Activated naive CD8-positive, alpha-beta T cell treated with anti-CD3 and anti-CD28 coated beads, Interleukin-2, amount 50 U/mL, for 16 hours (primary cell): ENCODE measurements at regions not wholly inside any gene's neighbourhood (a gene's known extent, or its start where the extent isn't known, plus 50 kb on each side); places are given as distances from the start of the nearest gene placed in this dataset.
"Not testable (repeated sequence)": the region's sequence is repeated elsewhere in the genome, so short reads cannot be mapped to it uniquely, and the experiment has no call there.

Source experiments
- DNase-seq: peaks from one replicate; pipeline ENCODE4 v3.0.0-alpha.2; 2020; ENCODE audit warnings: low read depth, low spot score

DNA sequence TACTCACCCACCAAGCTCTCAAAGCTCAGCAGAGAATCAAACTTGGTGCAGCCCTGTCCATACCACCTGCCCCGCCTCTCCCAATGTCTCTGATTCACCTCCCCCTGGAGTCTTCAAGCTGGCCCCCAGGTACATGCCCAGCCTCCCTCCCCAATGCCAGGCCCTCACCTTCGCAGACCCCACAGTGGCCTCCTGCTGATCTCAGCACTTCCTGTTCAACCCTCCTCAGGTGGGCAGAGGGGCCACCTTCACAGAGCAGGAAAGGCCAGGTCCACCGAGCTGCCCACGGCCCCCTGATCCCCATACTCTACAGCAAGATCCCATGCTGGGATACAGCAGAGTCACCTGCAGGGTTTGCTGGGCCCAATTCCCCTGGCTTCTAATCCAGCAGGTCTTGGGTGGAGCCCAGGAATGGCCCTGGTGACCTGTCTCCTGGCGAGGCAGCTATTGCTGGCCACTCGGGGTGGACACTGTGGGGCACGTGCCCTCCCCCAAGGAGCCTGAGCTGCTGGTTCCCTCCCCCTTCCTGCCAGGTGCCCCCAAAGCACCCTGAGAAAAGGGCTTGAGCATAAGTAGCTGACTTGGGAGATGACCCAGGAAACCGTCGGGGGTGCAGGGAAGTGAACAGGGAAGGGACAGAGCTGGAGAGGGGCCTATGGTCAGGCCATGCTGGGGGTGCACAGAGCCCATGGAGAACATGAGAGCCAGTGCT lies 150.7 kb downstream of the BRD1 start:
- no peak for DNase-seq

DNA sequence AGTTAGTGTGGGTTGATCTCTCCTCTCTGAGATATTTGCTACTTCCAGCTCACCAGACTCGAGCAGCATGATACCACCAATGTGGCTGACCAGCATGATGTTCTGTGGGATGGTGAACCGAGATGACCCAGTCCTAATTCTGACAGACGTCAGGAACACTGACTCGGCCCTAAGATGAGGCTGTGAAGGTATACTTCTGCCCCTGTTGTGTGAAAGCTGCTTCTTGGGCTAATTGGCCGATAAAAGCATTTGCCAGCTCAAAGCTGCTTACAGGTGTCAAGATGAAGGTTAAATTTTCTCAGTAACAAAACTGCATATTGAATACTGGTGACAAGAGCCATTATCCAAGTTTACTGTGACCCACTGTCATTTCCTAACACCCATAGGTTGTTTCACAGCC lies 151.4 kb downstream of the BRD1 start:
- DNase-seq, result no peak

DNA sequence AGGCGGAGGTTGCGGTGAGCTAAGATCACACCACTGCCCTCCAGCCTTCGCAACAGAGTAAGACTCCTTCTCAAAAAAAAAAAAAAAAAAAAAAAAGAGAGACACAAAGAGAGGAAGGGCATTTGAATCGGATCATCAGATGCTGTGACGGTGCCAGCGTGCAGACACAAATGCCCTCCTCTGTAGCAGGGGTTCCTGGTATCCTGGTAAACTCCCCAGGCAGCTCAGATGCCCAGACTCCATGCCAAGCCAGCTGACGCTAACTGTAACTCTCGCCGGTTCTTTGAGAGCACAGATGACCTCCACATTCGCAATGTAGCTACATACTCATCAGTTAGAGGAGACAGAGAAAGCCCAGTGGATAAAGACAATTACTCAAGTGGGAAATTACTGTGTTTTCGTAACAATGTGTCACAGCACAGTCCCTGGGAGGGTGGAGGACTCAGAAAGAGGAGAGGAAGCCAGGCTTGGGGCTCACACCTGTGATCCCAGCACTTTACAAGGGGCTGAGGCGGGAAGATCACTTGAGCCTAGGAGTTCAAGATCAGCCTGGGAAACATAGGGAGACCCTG lies 153.1 kb downstream of the BRD1 start:
- DNase-seq, result no peak

DNA sequence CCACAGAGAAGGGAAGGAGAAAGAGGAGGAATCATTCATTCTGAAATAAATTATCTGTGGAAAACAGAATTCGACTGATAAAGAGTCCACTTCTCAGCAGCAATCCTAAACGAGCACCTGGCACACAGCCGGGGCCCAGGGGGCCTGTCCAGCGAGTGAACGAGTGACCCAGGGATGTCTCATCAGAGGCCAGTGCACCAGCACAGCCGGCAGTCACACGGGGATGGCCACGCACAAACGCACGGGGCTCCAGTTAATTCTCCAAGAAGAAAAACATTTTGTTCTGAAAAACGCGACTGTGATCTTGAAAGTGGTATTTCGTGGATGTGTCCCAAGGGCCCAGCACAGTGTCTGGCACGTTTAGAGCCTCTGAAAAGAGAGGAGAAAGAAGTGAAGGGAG lies 154.6 kb downstream of the BRD1 start:
- DNase-seq, result no peak

DNA sequence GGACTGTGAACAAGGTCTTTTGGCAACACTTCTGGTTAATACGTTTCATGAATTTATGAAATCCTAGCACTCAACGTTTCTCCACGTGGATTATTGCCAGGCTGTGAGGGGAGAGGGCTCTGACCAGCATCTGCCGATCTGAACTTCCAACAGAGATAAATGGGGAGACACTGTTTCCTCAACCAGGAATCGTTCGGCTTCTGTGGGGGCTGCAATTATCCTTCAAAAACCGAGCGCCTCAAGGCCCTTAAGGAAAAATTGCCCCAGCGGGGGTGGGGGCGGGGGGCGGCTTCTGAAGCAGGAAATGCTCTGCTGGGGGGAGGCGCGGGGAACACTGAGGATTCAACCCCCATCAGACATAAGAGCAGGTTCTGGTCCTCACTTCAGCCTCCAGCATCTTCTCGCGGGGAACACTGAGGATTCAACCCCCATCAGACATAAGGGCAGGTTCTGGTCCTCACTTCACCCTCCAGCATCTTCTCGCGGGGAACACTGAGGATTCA lies 155.6 kb downstream of the BRD1 start:
- no peak for DNase-seq

DNA sequence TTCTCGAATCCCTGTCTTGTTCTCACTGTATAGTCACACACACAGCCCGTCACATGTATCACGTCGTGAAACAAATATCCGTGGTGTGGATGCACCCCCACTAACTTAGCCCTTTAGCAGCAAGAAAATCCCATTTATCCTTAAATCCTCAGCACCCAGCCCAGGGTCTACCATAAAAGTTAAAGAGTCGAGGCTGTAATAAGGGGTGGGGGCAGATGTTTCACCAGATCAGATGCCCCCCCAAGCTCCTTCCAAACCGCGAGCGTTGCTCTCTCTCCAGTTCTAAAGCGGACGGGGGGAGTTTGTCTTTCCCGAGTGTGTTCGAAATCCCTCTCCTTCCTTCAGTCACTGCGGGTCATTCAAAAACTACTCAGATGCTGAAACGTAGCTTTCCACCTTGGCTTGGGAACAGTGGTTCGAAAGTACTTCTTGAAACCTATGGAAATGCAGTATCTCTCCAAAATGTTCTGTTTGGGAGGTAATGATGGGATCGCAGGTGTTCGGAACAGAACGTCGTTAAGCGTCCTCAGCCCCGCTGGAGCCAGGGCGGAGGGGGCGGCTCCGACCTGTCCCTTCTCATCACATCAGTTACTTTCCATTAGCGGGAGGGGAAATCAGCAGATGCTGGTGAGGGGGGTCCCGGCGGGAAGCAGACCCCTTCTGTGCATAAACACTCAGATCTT lies 156.2 kb downstream of the BRD1 start:
- no peak for DNase-seq

DNA sequence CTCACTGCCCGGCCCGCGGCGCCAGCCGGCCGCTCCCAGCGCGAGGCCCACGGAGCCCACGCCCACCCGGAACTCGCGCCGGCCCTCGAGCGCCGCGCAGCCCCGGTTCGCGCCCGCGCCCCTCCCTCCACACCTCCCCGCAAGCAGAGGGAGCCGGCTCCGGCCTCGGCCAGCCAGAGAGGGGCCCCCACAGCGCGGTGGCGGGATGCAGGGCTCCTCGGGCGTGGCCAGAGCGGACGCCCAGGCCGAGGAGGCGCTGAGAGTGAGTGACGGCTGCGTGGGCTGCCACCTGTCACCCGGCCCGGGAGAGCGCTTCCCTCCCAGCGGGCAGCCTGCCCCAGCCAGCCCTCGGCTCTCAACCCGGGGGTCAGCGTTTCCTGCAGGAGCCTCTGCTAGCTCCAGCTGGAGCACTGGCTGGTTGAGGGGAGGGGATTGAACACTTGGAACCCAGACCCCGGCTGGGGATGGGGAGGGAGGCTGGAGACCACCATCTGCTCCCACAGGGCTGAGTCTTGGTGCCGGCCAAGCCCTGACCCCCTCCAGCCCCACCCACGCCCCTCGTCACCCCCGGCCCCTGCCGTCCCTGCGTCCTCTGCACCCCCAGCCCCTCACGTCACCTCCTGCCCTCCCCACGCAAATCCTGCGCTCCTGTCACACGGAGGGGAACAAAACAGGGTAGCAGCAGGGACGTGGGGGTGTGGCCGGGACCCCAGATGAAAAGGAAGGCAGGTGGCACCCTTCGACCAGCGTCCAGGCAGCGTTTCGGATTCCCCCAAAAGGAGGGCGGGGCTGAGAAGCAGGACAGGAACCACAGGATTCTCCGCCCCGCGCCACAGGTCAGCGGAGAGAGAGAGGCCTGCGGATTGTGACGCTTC lies 157.0 kb downstream of the BRD1 start:
- no peak for DNase-seq

DNA sequence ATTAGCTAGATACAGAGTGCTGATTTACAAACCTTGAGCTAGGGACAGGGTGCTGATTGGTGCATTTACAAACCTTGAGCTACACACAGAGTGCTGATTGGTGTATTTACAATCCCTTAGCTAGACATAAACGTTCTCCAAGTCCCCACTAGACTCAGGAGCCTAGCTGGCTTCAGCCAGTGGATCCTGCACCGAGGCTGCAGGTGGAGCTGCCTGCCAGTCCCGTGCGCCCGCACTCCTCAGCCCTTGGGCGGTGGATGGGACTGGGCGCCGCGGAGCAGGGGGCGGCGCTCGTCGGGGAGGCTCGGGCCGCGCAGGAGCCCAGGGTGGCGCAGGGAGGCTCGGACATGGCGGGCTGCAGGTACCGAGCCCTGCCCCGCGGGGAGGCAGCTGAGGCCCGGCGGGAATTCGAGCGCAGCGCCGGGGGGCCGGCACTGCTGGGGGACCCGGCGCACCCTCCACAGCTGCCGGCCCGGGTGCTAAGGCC lies 157.7 kb downstream of the BRD1 start:
- DNase-seq, result not testable (repeated sequence)

DNA sequence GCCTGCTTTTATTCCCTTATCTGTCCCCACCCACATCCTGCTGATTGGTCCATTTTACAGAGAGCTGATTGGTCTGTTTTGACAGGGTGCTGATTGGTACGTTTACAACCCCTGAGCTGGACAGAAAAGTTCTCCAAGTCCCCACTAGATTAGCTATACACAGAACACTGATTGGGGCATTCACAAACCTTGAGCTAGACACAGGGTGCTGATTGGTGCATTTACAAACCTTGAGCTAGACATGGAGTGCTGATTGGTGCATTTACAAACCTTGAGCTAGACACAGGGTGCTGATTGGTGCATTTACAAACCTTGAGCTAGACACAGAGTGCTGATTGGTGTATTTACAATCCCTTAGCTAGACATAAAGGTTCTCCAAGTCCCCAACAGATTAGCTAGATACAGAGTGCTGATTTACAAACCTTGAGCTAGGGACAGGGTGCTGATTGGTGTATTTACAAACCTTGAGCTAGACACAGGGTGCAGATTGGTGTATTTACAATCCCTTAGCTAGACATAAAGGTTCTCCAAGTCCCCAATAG lies 158.2 kb downstream of the BRD1 start:
- DNase-seq, result not testable (repeated sequence)

DNA sequence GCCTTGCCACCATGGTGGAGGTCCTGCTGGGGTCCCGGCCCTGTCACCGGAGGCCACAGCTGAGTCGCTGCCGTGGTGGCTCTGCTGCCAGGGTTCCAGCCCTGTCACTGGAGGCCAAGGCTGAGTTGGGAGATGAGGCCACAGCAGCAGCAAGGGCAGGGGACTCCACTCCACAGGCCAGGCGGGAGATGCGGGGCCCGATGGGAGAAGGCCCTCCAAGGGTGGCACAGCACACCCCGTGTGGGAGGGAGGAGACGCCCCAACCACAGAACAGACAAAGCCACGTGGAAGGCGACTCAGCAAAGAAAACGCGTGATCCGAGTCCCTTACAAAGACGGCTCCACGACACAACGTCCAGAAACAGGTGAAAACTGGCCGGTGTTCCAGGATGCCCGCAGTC lies 159.3 kb downstream of the BRD1 start:
- DNase-seq, result no peak

DNA sequence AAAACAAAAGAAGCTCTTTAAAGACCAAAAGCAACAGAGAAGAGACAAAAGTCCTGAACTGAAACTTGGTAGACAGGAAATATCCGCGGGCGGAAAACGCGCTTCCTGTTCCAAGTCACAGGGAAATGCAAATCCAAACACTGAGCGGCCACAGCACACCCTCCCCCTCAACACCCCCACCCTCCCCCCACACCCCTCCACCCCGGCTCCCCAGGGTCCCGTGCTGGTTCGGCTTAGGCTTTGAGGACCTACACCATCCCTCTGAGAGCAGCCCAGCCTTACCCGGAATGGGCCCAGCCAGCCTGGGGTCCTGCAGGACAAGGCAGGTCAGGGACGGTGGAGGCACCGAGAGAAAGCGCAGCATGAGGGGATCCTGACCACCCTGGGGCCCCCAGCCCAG lies 160.4 kb downstream of the BRD1 start:
- DNase-seq, result no peak

DNA sequence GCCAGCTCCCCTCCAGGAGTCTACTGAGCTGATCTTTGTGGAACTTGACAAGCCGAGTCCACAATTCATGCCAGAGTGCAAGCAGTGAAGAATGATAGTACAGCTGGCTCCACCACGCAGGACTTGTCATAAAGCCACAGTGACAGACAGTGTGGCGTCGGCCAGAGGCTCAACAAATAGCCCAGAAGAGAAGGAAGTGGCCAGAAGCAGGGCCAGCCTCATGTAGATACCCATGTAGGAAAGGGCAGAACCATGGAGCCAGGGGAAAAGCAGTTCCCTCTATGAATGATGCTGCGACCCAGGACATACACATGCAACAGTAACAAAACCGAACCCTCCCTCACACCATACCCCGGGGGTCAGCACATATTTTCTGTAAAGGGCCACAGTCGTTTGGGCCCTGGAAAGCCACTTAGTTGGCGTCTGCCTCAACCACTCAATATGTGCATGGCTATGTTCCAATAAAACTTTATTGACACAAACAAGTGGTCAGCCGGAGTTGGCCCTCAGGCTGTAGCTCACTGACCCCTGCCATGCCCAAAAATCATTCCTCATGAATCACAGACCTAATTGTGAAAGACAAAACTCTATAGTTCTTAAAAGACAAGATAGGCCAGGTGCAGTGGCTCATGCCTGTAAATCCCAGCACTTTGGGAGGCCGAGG lies 161.4 kb downstream of the BRD1 start:
- no peak for DNase-seq

DNA sequence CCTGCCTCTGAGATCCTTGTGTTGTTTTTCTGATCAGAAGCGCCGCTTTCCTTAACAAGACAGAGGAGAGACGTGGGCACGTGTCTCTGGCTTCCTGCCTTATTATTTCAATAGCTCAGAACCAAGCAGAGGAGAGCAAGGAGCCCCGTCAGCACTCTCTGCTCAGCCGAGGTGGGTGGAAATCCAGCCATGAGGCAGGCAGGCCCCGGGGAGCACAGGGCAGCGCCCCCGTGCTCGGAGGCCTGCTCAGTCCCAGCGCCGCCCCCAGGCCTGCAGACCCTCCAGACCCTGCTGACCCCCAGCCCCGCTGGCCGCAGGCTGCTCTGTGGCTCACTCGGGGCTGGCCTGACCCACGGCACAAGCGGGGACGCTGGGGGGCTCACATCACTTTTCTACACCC lies 162.8 kb downstream of the BRD1 start:
- DNase-seq, result no peak

DNA sequence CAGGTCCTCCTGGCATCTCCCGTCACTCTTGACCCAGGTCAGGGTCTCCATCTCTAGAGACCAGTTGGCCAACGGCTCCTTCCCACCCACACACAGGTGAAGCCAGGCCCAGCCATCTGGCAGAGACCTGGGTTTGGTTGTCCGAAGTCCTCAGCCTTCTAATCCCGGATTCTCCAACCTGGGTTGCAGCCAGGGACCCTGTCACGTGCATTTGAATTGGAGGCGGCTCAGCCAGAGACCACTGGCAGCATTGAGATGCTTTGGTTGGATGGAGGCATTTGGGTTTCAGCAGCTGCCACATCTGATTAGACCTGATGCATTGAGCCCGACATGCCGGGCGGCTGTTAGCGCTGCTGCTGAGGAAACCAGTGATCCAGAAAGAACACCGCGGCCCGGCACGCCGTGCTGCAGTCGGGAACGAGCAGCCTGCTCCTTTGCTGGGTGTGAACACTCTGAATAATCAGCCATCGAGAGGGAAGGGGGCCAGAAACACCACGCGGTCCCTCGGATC lies 163.2 kb downstream of the BRD1 start:
- no peak for DNase-seq

DNA sequence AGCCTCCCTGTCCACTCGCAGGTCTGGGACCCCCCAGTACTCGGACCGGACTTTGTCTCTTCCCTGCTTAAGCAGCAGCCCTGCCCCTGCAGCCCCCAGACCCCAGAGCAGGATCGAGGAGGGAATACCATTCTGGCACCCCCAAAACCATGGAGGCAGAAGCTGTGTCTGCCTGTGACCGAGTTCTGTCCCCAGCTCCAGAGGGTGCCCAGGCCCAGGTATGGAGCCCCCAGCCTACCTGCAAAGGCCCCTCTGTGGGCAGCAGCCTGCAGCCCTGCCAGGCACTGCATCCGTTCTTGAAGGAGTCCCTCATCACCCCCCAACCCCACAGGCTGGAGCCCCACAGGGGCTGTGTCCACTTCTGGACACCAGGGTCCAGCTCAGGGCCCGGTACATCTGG lies 163.8 kb downstream of the BRD1 start:
- DNase-seq, result no peak

DNA sequence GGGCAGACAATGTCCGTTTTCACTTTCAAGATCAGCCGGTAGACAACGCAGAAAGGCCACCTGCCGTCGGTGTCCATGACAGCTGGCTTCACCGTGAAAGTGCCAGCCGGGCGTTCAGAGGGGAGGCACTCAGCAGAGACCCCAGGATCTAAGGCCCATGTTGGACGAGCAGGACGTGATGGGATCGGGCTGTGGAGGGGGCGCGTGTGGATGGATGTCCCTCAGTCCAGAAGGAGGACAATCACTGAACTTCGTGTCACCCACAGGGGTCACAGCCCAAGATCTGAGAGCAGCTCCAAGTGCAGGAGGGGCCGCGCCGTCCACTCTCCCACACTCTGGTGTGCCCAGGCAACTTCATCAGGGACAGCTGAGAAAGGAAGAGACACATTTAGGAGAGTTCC lies 164.4 kb downstream of the BRD1 start:
- DNase-seq, result no peak

DNA sequence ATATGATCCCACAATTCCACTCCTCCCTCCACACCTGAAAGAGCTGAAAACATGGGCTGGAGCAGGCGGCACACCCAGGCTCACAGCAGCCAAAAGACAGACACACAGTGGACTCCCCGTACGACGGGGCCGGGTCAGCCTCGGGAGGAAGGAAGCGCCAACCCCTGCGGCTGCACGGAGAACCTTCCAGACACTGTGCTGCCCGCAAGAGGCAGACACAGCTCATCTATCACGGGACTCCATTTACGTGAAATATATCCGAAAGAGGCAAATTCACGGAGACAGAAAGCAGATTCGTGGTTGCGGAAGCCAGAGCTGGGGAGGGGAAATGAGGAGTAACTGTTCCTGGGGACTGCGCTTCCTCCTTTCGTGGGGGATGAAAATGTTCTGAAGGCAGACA lies 165.0 kb downstream of the BRD1 start:
- no peak for DNase-seq

DNA sequence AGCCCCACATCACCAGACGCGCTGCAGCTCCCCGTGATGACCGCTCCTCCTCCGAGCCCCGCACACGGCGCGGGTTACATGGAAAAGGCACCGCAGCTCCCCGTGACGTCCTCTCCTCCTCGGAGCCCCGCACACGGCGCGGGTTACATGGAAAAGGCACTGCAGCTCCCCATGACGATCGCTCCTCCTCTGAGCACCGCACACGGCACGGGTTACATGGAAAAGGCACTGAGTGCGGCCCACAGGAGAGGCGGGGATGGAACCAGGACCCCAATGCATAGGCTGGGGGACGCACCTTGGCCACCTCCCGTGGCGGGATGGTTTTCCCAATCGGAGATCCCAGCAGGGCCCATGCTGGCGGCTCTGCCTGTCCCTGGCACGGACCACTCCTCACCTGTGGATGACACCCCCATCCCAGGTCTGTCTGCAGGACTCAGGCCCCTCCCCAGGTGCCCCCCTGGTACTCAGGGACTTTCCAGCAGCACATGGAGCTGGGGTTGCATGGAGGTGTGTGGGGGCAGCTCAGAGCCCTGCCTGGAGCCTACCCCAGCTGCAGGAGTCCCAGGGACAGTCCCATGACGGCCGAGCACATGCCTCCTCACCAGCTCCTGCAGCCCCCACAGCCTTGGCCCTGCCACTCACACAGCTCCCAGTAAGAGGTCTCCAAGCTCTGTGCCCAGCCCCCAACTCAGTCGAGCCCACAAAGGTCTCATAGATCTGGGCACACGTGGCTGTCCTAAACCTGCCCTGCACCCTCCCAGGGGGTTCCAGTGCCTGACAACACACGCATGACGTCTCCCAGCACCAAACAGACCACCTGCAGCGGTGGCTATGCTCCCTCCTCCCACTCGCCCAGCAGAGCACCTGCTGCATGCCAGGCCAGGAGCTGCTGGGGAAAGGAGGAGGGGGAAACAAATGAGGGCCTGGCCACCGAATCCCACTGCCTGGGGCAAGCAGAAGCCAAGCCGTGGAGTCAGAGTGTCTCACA lies 166.6 kb downstream of the BRD1 start:
- no peak for DNase-seq

DNA sequence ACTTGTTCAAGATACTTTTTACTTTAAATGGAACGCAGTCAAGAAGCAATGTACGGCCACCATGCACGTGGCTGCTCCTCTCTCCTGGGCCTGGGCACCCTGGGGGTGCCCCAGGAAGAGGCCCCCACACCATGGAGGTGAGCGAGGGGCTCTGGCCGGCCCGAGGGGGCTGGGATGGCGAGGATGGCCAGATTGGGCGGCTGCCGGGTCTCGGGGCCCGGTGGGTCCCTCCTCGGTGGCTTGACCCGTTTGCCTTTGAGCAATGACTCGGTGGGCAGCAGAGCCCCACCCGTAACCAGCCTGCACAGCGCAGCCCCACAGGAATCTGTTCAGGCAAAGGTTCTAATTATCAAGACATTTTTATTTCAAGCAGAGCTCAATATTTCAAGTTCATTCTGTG lies 167.4 kb downstream of the BRD1 start:
- DNase-seq, result no peak

DNA sequence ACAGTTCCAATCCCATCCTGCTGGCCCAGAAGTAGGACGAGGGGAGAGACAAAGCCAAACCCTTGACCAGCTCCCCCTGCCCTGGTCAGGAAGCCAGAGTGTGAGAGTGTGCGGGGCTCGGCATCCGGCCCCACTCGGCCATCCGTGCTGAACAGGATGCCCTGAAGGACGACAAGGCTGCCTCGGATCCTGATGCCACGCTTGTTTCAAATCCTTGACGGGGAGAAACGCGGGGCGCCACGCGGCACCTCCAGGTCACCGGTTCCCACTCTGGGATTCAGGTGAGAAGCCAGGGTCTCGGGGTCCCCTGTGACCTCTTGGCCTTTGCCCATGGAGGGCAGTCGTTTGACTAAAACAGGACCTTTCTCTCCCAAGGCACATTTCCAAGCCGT lies 167.8 kb downstream of the BRD1 start:
- no peak for DNase-seq
